GM19438 (cell line): ENCODE measurements at regions not wholly inside any gene's neighbourhood (a gene's known extent, or its start where the extent isn't known, plus 50 kb on each side); places are given as distances from the start of the nearest gene placed in this dataset.
"Not testable (repeated sequence)": the region's sequence is repeated elsewhere in the genome, so short reads cannot be mapped to it uniquely, and the experiment has no call there.

Experiments used
- ATAC-seq: cut with Tn5 transposase; IDR thresholded peaks from one replicate; pipeline ENCODE4 v1.9.1; 2021; ENCODE audit warnings: low read depth; ENCODE audit not compliant: unreplicated experiment

- no peak for ATAC-seq
Measured at GRCh38 chr4:114085611-114086345, 106.3 kb upstream of the ARSJ start.

- ATAC-seq: no peak
Measured at GRCh38 chr4:114087596-114088230, 108.3 kb upstream of the ARSJ start.

GRCh38 chr4:114088481-114088880, 109.0 kb upstream of the ARSJ start:
- ATAC-seq: no peak

- ATAC-seq: no peak
Measured at GRCh38 chr4:114091546-114091945, 112.1 kb upstream of the ARSJ start.

- no peak for ATAC-seq
Measured at GRCh38 chr4:114093221-114093715, 113.8 kb upstream of the ARSJ start.

- ATAC-seq: no peak
Measured at GRCh38 chr4:114100288-114101031, 121.0 kb upstream of the ARSJ start.

GRCh38 chr4:114103908-114104307, 124.5 kb upstream of the ARSJ start:
- ATAC-seq: no peak

- no peak for ATAC-seq
Measured at GRCh38 chr4:114108869-114109268, 129.4 kb upstream of the ARSJ start.

- no peak for ATAC-seq
Measured at GRCh38 chr4:114109776-114110175, 130.3 kb upstream of the ARSJ start.

GRCh38 chr4:114115526-114115925, 136.1 kb upstream of the ARSJ start:
- ATAC-seq: no peak

- ATAC-seq: no peak
Measured at GRCh38 chr4:114116861-114117260, 137.4 kb upstream of the ARSJ start.

GRCh38 chr4:114121221-114121620, 141.8 kb upstream of the ARSJ start:
- ATAC-seq: no peak

- no peak for ATAC-seq
Measured at GRCh38 chr4:114132199-114132598, 152.8 kb upstream of the ARSJ start.

- peak; percentile 68 for ATAC-seq
Measured at GRCh38 chr4:114132830-114133229, 153.4 kb upstream of the ARSJ start.

- no peak for ATAC-seq
Measured at GRCh38 chr4:114136069-114136468, 156.6 kb upstream of the ARSJ start.

- no peak for ATAC-seq
Measured at GRCh38 chr4:114137984-114138383, 158.5 kb upstream of the ARSJ start.

GRCh38 chr4:114146947-114147618, 167.6 kb upstream of the ARSJ start:
- no peak for ATAC-seq

GRCh38 chr4:114147619-114148208, 168.3 kb upstream of the ARSJ start:
- not testable (repeated sequence) for ATAC-seq

- ATAC-seq: not testable (repeated sequence)
Measured at GRCh38 chr4:114148372-114149070, 169.1 kb upstream of the ARSJ start.

- no peak for ATAC-seq
Measured at GRCh38 chr4:114156371-114156770, 176.9 kb upstream of the ARSJ start.
